Mammary epithelial cell (primary cell): ENCODE measurements at regions not wholly inside any gene's neighbourhood (a gene's known extent, or its start where the extent isn't known, plus 50 kb on each side); places are given as distances from the start of the nearest gene placed in this dataset.

Source experiments
- EZH2 ChIP-seq: IDR thresholded peaks from 2 replicates; pipeline ENCODE4 v1.6.1; 2012; ENCODE audit warnings: low read length, inconsistent platforms, borderline replicate concordance
- TF ChIP-seq, protein P1 (sequence below), 2 donors: IDR thresholded peaks in 1 of 2; conservative IDR thresholded peaks in 1 of 2; 2 replicates each; pipeline ENCODE4 v1.5.1; 2011 to 2012; ENCODE audit warnings: inconsistent platforms in 2 of 2, low read length in 2 of 2, mild to moderate bottlenecking in 2 of 2, control low read depth in 1 of 2, low read depth in 1 of 2; ENCODE audit not compliant: insufficient read depth in 1 of 2; ENCODE audit errors: extremely low read depth in 1 of 2

DNA sequence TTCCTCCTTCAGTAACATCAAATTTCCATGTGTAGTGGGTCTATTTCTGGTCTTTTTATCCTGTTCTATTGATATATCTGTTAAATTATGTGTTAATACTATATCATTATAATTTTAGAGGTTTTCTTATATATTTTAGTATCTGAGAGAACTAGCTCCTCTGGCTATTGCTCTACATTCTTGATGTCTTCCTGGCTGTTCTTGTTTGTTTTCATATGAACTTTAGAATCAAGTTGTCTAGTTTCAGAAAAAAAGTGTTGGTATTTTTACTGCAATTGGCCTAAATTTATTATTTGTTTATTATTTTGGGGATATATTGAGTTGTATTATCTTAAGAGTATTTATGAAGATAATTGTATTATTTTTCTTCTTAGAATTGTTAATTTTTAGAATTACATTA lies 128.0 kb upstream of the ZNF618 start:
- TF ChIP-seq, protein P1, sequence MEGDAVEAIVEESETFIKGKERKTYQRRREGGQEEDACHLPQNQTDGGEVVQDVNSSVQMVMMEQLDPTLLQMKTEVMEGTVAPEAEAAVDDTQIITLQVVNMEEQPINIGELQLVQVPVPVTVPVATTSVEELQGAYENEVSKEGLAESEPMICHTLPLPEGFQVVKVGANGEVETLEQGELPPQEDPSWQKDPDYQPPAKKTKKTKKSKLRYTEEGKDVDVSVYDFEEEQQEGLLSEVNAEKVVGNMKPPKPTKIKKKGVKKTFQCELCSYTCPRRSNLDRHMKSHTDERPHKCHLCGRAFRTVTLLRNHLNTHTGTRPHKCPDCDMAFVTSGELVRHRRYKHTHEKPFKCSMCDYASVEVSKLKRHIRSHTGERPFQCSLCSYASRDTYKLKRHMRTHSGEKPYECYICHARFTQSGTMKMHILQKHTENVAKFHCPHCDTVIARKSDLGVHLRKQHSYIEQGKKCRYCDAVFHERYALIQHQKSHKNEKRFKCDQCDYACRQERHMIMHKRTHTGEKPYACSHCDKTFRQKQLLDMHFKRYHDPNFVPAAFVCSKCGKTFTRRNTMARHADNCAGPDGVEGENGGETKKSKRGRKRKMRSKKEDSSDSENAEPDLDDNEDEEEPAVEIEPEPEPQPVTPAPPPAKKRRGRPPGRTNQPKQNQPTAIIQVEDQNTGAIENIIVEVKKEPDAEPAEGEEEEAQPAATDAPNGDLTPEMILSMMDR (conservative IDR thresholded peaks at IDR 0.05 in 1 of 2, IDR thresholded peaks at IDR 0.05 in 1 of 2; ENCODE audit: extremely low read depth in 1 of 2, insufficient read depth in 1 of 2, low read depth in 1 of 2, low read length in 2 of 2): no peak
- TF ChIP-seq EZH2: no peak
